GM23338 (cell line): ENCODE measurements at regions not wholly inside any gene's neighbourhood (a gene's known extent, or its start where the extent isn't known, plus 50 kb on each side); places are given as distances from the start of the nearest gene placed in this dataset.

Source experiments
- ATAC-seq: fragments of 200-7000 bp; cut with Tn5 transposase; 3 replicates; pipeline ENCODE4 v1.9.1; 2020
- DNase-seq: peaks from one replicate; pipeline ENCODE4 v3.0.0-alpha.2; 2015; ENCODE audit warnings: low spot score
- H2AFZ ChIP-seq: fragments of 200-600 bp; sonication (generic); 2 replicates; pipeline ENCODE4 v1.8.0; 2016; ENCODE audit warnings: antibody characterized with exemption, mild to moderate bottlenecking, moderate library complexity
- H3F3A ChIP-seq: fragments of 200-600 bp; sonication (generic); replicated peaks from 2 replicates; pipeline ENCODE4 v1.8.0; 2017; ENCODE audit warnings: antibody characterized with exemption, mixed run types, low read depth
- H3K27ac ChIP-seq: fragments of 200-600 bp; sonication (generic); 2 replicates; pipeline ENCODE4 v1.6.1; 2016; ENCODE audit warnings: low read depth
- H3K27me3 ChIP-seq: fragments of 200-600 bp; sonication (generic); 2 replicates; pipeline ENCODE4 v1.8.0; 2016; ENCODE audit warnings: mild to moderate bottlenecking, mixed run types, moderate library complexity; ENCODE audit not compliant: insufficient read depth
- H3K36me3 ChIP-seq: fragments of 200-600 bp; sonication (generic); 2 replicates; pipeline ENCODE4 v1.8.0; 2016; ENCODE audit warnings: mild to moderate bottlenecking; ENCODE audit not compliant: insufficient read depth
- H3K4me1 ChIP-seq: fragments of 200-600 bp; sonication (generic); 2 replicates; pipeline ENCODE4 v1.8.0; 2016; ENCODE audit warnings: mild to moderate bottlenecking, moderate library complexity; ENCODE audit not compliant: insufficient read depth
- H3K4me2 ChIP-seq: fragments of 200-600 bp; sonication (generic); 2 replicates; pipeline ENCODE4 v1.7.1; 2017; ENCODE audit warnings: mixed run types
- H3K4me3 ChIP-seq: fragments of 200-600 bp; sonication (generic); 2 replicates; pipeline ENCODE4 v1.6.1; 2016; ENCODE audit warnings: mixed run types
- H3K79me2 ChIP-seq: fragments of 200-600 bp; sonication (generic); replicated peaks from 2 replicates; pipeline ENCODE4 v1.8.0; 2017; ENCODE audit warnings: mild to moderate bottlenecking; ENCODE audit not compliant: insufficient read depth
- H3K9me2 ChIP-seq: fragments of 200-600 bp; sonication (generic); 2 replicates; pipeline ENCODE4 v1.8.0; 2017; ENCODE audit not compliant: insufficient read depth
- H4K20me1 ChIP-seq: fragments of 200-600 bp; sonication (generic); replicated peaks from 2 replicates; pipeline ENCODE4 v1.8.0; 2017; ENCODE audit warnings: mild to moderate bottlenecking; ENCODE audit not compliant: insufficient read depth
- H3K27ac Mint-ChIP-seq: 2 replicates; pipeline ENCODE4 v1.8.0; 2020; ENCODE audit warnings: inconsistent platforms, mild to moderate bottlenecking, moderate library complexity, mixed read lengths
- H3K27me3 Mint-ChIP-seq: 3 replicates; pipeline ENCODE4 v1.8.0; 2022; ENCODE audit warnings: low read depth, mild to moderate bottlenecking, moderate library complexity, mixed read lengths, inconsistent platforms; ENCODE audit not compliant: insufficient read depth, poor library complexity
- H3K36me3 Mint-ChIP-seq: 3 replicates; pipeline ENCODE4 v1.8.0; 2021; ENCODE audit warnings: low read depth, mild to moderate bottlenecking, inconsistent platforms, moderate library complexity, mixed read lengths
- H3K4me1 Mint-ChIP-seq: 3 replicates; pipeline ENCODE4 v1.8.0; 2020; ENCODE audit warnings: mild to moderate bottlenecking, inconsistent platforms, mixed read lengths
- H3K4me3 Mint-ChIP-seq: 3 replicates; pipeline ENCODE4 v1.8.0; 2021; ENCODE audit warnings: moderate library complexity, mild to moderate bottlenecking, inconsistent platforms, mixed read lengths
- H3K9me3 Mint-ChIP-seq: 3 replicates; pipeline ENCODE4 v1.8.0; 2020; ENCODE audit warnings: moderate library complexity, mild to moderate bottlenecking, inconsistent platforms, mixed read lengths
- CREB1 ChIP-seq: fragments of 250-450 bp; sonication (Bioruptor Pico); IDR thresholded peaks from 2 replicates; pipeline ENCODE4 v1.5.0; 2020; ENCODE audit warnings: low read depth, mild to moderate bottlenecking, moderate library complexity
- CTCF ChIP-seq, 2 experiments: fragments of 200-600 bp in 1 of 2; sonication (generic) in 1 of 2; conservative IDR thresholded peaks; 2 replicates each; pipeline versions ENCODE4 v1.5.1 to v1.6.1; 2016 to 2017; ENCODE audit warnings: antibody characterized with exemption in 2 of 2, low read depth in 2 of 2, mild to moderate bottlenecking in 2 of 2, moderate library complexity in 1 of 2
- ETS1 ChIP-seq: IDR thresholded peaks from 2 replicates; pipeline ENCODE4 v1.6.1; 2016; ENCODE audit warnings: antibody characterized with exemption
- EZH2 ChIP-seq: fragments of 200-600 bp; sonication (generic); IDR thresholded peaks from one replicate; pipeline ENCODE4 v1.8.0; 2017; ENCODE audit warnings: antibody characterized with exemption, mild to moderate bottlenecking, low read depth; ENCODE audit not compliant: unreplicated experiment
- NANOG ChIP-seq: IDR thresholded peaks from 2 replicates; pipeline ENCODE4 v1.6.1; 2016; ENCODE audit warnings: antibody characterized with exemption, borderline replicate concordance
- POLR2AphosphoS5 ChIP-seq: IDR thresholded peaks from 2 replicates; pipeline ENCODE4 v1.6.1; 2016; ENCODE audit warnings: antibody characterized with exemption, low read depth
- STAT1 ChIP-seq: IDR thresholded peaks from one replicate; pipeline ENCODE4 v1.6.1; 2016; ENCODE audit warnings: antibody characterized with exemption; ENCODE audit not compliant: unreplicated experiment
- ZNF114 ChIP-seq: fragments of 250-450 bp; sonication (Bioruptor Pico); IDR thresholded peaks from 2 replicates; pipeline ENCODE4 v1.5.0; 2020; ENCODE audit warnings: mild to moderate bottlenecking, moderate library complexity
- ZNF331 ChIP-seq: fragments of 250-450 bp; sonication (Bioruptor Pico); IDR thresholded peaks from 2 replicates; pipeline ENCODE4 v1.5.0; 2020; ENCODE audit warnings: low read depth, mild to moderate bottlenecking, moderate library complexity
- ZNF462 ChIP-seq: fragments of 250-450 bp; sonication (Bioruptor Pico); IDR thresholded peaks from 2 replicates; pipeline ENCODE4 v1.5.0; 2020; ENCODE audit warnings: mild to moderate bottlenecking, moderate library complexity

GRCh38 chr13:32887617-32888016 lies 128.6 kb upstream of the KL start:
- Mint-ChIP-seq H3K9me3 (peaks cover 13% of the 10 kb centered on the region; the same call in 2 of the 3 replicates), H3K27ac (no peak overlapping the region), H3K36me3 (peaks cover 6% of the 10 kb centered on the region; the same call in 1 of the 3 replicates), H3K27me3 (no peaks in the 10 kb centered on the region), H3K4me1 (peaks cover 10% of the 10 kb centered on the region; the same call in 2 of the 3 replicates), H3K4me3 (no peak overlapping the region)
- H3K27me3 ChIP-seq, result no peaks in the 10 kb centered on the region
- H2AFZ ChIP-seq, result no peak overlapping the region
- no peaks in the 10 kb centered on the region for H3K79me2 ChIP-seq
- no peak overlapping the region for H3K27ac ChIP-seq
- no peak for ATAC-seq
- no peak overlapping the region for H3K4me3 ChIP-seq
- H4K20me1 ChIP-seq, result no peaks in the 10 kb centered on the region
- H3K4me2 ChIP-seq, result no peak overlapping the region
- no peak for TF ChIP-seq EZH2
- H3K4me1 ChIP-seq, result no peaks in the 10 kb centered on the region
- H3K9me2 ChIP-seq, result 0 out of 2 replicates have a peak, but pooled peaks cover 7% of the 10 kb centered on the region
- H3F3A ChIP-seq, result no peaks in the 10 kb centered on the region
- H3K36me3 ChIP-seq, result no peaks in the 10 kb centered on the region
- DNase-seq, result no peak

- Mint-ChIP-seq H3K27ac (no peak overlapping the region), H3K4me1 (no peaks in the 10 kb centered on the region), H3K4me3 (no peak overlapping the region), H3K36me3 (peaks cover 6% of the 10 kb centered on the region; the same call in 1 of the 3 replicates), H3K9me3 (peaks cover 13% of the 10 kb centered on the region; the same call in 2 of the 3 replicates), H3K27me3 (no peaks in the 10 kb centered on the region)
- H3K27me3 ChIP-seq, result no peaks in the 10 kb centered on the region
- no peaks in the 10 kb centered on the region for H3K79me2 ChIP-seq
- no peak overlapping the region for H3K4me3 ChIP-seq
- no peaks in the 10 kb centered on the region for H3K36me3 ChIP-seq
- no peak overlapping the region for H2AFZ ChIP-seq
- H3K4me1 ChIP-seq, result no peaks in the 10 kb centered on the region
- TF ChIP-seq ETS1 (no peak), STAT1 (no peak), NANOG (no peak), CTCF (conservative IDR thresholded peaks at IDR 0.05; ENCODE audit: low read depth in 2 of 2) (no peak), POLR2AphosphoS5 (no peak), ZNF462 (CRISPR knock-in tag) (no peak), CREB1 (CRISPR knock-in tag) (no peak), EZH2 (no peak), ZNF331 (CRISPR knock-in tag) (no peak), ZNF114 (CRISPR knock-in tag) (no peak)
- no peak overlapping the region for H3K27ac ChIP-seq
- ATAC-seq (no peak), DNase-seq (no peak)
- 0 out of 2 replicates have a peak, but pooled peaks cover 7% of the 10 kb centered on the region for H3K9me2 ChIP-seq
- no peak overlapping the region for H3K4me2 ChIP-seq
- no peaks in the 10 kb centered on the region for H3F3A ChIP-seq
- H4K20me1 ChIP-seq, result no peaks in the 10 kb centered on the region
These were observed 126.1 kb upstream of the KL start for GRCh38 chr13:32889986-32890565.
